Effector memory CD4-positive, alpha-beta T cell (primary cell): ENCODE measurements at regions not wholly inside any gene's neighbourhood (a gene's known extent, or its start where the extent isn't known, plus 50 kb on each side); places are given as distances from the start of the nearest gene placed in this dataset.
"Not testable (repeated sequence)": the region's sequence is repeated elsewhere in the genome, so short reads cannot be mapped to it uniquely, and the experiment has no call there.

ENCODE experiments used
- DNase-seq, 3 donors: peaks; one replicate each; pipeline ENCODE4 v3.0.0-alpha.2; 2020
- H3K27ac ChIP-seq: 2 replicates; pipeline ENCODE4 v1.7.0; 2013; ENCODE audit warnings: mild to moderate bottlenecking, low read length, moderate library complexity; ENCODE audit not compliant: insufficient read depth, poor library complexity, severe bottlenecking
- H3K27me3 ChIP-seq: replicated peaks from 2 replicates; pipeline ENCODE4 v1.7.0; 2013; ENCODE audit warnings: mild to moderate bottlenecking, low read length; ENCODE audit not compliant: insufficient read depth, control insufficient read depth, poor library complexity, severe bottlenecking
- H3K36me3 ChIP-seq: 2 replicates; pipeline ENCODE4 v1.7.0; 2013; ENCODE audit warnings: mild to moderate bottlenecking, low read length, moderate library complexity; ENCODE audit not compliant: control insufficient read depth, insufficient read depth
- H3K4me1 ChIP-seq: 2 replicates; pipeline ENCODE4 v1.7.0; 2013; ENCODE audit warnings: low read length, mild to moderate bottlenecking; ENCODE audit not compliant: control insufficient read depth, insufficient read depth, poor library complexity, severe bottlenecking
- H3K4me3 ChIP-seq: 2 replicates; pipeline ENCODE4 v1.7.0; 2013; ENCODE audit warnings: low read length, low read depth, mild to moderate bottlenecking; ENCODE audit not compliant: insufficient read depth, poor library complexity, severe bottlenecking
- H3K9me3 ChIP-seq: 2 replicates; pipeline ENCODE4 v1.7.0; 2013; ENCODE audit warnings: mild to moderate bottlenecking, low read length, moderate library complexity; ENCODE audit not compliant: control insufficient read depth

DNA sequence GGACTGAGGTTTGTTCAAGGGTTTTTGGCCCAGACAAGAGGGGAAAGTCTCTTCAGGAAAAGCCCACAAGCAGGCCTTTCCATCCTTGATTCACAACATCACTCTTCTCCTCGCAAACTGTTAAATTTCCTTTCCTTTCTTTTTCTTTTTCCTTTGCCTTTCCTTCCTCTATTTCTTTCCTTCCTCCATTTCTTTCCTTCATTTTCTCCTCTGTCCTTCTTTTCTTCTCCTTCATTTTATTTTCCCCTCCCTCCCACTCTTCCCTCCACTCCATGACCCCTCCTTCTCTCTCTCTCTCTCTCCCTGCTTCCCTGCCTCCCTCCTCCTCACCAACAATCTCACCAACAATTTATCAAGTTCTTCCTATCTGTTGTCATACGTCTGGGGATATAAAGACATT is 89.1 kb downstream of the FAM72B start:
- H3K4me3 ChIP-seq, H3K27ac ChIP-seq, H3K36me3 ChIP-seq, H3K9me3 ChIP-seq, DNase-seq, H3K4me1 ChIP-seq, H3K27me3 ChIP-seq: not testable (repeated sequence)

DNA sequence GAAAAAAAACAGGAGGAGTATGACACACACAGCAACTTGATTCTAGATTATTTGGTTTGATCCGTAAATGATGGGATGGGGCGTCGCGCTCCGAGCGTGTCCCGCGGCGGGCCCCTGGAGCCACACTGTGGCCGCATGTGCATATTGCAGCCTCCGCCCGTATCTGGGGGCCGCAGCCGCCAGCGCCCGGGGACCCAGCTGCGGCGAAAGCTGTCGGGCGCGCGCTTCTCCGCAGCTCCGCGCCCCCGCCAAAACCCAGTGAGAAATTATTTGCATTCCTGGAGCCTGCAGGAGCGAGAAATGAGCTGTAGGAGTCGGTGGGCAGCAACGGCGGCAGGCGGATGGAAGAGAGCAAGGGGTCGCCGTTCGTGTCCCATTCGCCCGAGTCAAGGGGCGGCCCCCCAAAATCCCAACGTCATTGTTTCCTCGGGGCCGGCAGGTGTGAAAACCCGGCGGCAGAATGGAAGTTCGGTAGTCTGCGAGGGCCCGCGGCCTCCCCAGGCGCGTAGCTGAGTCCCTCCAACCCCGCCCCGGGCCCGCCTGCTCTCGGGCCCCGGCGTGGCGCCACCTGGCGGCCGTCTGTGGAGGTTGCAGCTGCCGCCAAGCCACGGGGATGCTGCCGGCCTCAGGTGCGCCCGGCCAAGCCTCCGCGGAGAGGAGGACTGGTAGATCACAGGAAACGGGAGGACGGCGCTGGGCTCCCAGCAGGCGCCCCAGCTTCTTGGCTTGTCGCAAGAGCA is 86.8 kb downstream of the FAM72B start:
- H3K36me3 ChIP-seq, H3K27ac ChIP-seq, H3K27me3 ChIP-seq, H3K9me3 ChIP-seq, H3K4me1 ChIP-seq: not testable (repeated sequence)
- peak overlapping the region; percentile 22 for H3K4me3 ChIP-seq
- DNase-seq, result peak; percentile 68 to 73 (median 68)

DNA sequence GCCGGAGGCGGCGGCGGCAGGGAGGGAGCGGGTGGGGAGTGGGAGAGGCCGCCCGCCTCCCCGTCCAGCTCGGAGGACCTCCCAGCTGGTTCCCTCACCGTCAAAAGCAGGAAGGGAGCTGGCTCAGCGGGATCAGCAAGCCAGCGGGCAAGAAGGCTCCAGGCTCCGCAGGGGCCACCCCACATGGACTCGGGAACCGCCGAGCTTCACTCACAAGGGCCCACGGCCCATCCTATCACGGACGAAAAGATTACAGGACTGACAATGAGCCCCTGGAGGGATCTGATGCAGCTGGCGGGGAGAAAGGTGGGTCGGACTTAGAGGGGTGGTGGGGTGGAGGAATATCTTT is 86.3 kb downstream of the FAM72B start:
- peak overlapping the region; percentile 22 for H3K4me3 ChIP-seq
- DNase-seq, H3K36me3 ChIP-seq, H3K27ac ChIP-seq, H3K27me3 ChIP-seq, H3K9me3 ChIP-seq, H3K4me1 ChIP-seq: not testable (repeated sequence)

DNA sequence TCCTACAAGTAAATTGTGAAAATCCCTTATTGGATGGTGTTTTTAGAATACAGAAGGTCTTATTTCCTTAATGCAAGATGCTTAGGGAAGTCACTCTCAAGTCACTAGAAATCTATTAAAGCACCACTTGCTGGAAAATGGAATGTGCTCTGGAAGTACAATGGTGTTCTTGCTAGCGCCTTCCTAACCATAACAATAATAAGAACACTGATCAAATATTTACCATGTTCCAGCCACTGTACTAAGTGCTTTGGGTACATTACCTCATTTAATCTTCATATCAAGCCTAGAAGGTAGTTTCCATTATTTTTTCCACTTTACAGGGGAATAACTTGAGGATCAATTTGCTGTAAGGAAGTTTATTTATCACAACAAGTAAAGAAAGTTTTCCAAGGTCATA is 75.1 kb downstream of the FAM72B start:
- not testable (repeated sequence) for H3K36me3 ChIP-seq, H3K27me3 ChIP-seq, H3K4me3 ChIP-seq, H3K27ac ChIP-seq, H3K4me1 ChIP-seq, DNase-seq, H3K9me3 ChIP-seq

DNA sequence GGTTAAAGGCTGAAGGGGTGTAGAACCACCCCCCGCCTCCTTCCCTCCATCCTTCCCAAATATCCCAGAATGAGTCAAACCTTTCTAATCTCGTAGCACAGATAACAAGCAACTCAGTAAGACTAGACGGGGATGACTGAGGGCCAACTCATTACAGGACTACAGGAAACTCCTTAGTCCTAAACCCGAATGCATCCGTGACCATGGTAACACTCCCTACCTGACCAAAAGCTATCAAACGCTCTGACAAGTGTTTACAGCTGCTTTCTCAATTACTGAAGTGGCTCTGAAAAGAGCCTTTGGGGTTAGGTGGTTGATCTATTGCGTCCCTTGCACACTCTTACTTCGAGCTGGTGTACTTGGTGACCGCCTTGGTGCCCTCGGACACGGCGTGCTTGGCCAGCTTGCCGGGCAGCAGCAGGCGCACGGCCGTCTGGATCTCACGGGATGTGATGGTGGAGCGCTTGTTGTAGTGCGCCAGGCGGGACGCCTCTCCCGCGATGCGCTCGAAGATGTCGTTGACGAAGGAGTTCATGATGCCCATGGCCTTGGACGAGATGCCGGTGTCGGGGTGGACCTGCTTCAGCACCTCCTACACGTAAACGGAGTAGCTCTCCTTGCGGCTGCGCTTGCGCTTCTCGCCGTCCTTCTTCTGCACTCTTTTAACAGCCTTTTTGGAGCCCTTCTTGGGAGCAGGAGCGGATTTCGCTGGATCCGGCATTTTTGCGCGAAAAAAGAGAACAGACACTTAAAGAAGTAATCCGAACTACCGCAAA is 67.4 kb downstream of the FAM72B start:
- not testable (repeated sequence) for H3K4me3 ChIP-seq, H3K27me3 ChIP-seq, H3K36me3 ChIP-seq, H3K4me1 ChIP-seq, H3K9me3 ChIP-seq, DNase-seq, H3K27ac ChIP-seq

DNA sequence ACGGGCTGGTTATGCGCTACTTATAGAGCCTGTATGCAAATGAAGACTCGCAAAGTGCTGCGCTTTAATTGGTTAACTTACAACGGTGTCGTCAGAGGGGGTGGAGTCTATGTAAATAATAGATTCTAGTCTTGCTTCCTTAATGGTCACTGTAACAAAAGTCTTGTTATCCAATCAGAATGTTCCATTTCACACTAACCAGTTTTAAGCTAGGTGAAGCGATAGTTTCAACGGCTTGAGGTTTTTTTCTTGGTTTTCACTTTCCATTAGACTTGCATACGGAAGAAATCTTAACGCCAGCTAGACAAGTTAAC is 66.9 kb downstream of the FAM72B start:
- not testable (repeated sequence) for H3K27ac ChIP-seq, H3K4me3 ChIP-seq

DNA sequence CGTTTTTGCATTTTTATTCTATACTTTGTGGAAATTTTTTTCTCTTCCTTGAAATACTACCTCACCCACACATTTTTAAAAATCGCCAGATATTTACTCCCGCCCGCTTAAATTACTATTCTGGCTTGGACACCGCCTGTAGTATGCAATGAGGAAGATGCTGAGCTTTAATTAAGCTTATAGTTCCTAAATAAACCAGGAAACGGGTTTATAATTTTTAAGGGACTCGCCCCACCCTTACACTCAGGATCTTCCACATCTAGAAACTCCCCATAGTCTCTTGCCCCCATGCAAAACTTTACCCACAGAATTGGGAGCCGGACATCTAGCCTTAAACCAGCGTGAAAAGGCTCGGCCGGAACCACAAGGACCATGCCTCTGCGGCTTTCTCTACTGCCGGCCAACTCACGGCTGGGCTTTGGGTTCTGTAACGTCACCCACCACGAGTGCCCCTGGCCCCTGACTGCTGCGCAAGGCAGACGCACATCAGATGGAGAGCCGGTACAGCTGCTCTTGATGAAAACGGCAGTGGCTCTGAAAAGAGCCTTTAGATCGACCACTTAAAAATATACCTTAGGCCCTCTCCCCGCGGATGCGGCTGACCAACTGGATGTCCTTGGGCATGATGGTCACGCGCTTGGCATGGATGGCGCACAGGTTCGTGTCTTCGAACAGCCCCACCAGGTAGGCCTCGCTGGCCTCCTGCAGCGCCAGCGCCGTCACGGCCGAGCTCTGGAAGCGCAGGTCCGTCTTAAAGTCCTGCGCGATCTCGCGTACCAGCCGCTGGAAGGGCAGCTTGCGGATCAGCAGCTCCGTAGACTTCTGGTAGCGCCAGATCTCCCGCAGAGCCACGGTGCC is 66.3 kb downstream of the FAM72B start:
- H3K27ac ChIP-seq, H3K4me3 ChIP-seq, H3K27me3 ChIP-seq, H3K9me3 ChIP-seq, H3K4me1 ChIP-seq, H3K36me3 ChIP-seq, DNase-seq: not testable (repeated sequence)

More for the DNA sequence above, 66.9 kb downstream of the FAM72B start:
- H3K27me3 ChIP-seq, H3K36me3 ChIP-seq, DNase-seq, H3K9me3 ChIP-seq, H3K4me1 ChIP-seq: not testable (repeated sequence)
